Fibroblast of lung (primary cell): ENCODE measurements at regions not wholly inside any gene's neighbourhood (a gene's known extent, or its start where the extent isn't known, plus 50 kb on each side); places are given as distances from the start of the nearest gene placed in this dataset.

Experiments used
- CTCF ChIP-seq, 2 donors: IDR thresholded peaks in 1 of 2; conservative IDR thresholded peaks in 1 of 2; 1 replicate in 1 of 2; 2 replicates in 1 of 2; pipeline ENCODE4 v1.5.1; 2011 to 2012; ENCODE audit warnings: low read length in 2 of 2, control low read depth in 1 of 2, inconsistent platforms in 1 of 2, low read depth in 1 of 2, mild to moderate bottlenecking in 1 of 2
- EZH2 ChIP-seq: IDR thresholded peaks from 2 replicates; pipeline ENCODE4 v1.5.1; 2012; ENCODE audit warnings: low read length, control low read depth, mild to moderate bottlenecking; ENCODE audit errors: missing control alignments

- TF ChIP-seq CTCF (conservative IDR thresholded peaks at IDR 0.05 in 1 of 2, IDR thresholded peaks at IDR 0.05 in 1 of 2; ENCODE audit: low read depth in 1 of 2, low read length in 2 of 2): no peak
- no peak for TF ChIP-seq EZH2
Observed at GRCh38 chr11:90496722-90497121, 273.9 kb upstream of the CHORDC1 start.
